ENCODE measurements at regions not wholly inside any gene's neighbourhood (a gene's known extent, or its start where the extent isn't known, plus 50 kb on each side); places are given as distances from the start of the nearest gene placed in this dataset.

- TF ChIP-seq GATA2 (IDR thresholded peaks at IDR 0.05; ENCODE audit: low read depth, low read length), result no peak
- no peak for TF ChIP-seq GATA3 (IDR thresholded peaks at IDR 0.05; ENCODE audit: low read depth, low read length)
Measured at GRCh38 chr5:57947181-57947580, 464.6 kb upstream of the ACTBL2 start.
